Liver (tissue), 8 donors: ENCODE measurements at regions not wholly inside any gene's neighbourhood (a gene's known extent, or its start where the extent isn't known, plus 50 kb on each side); places are given as distances from the start of the nearest gene placed in this dataset.

ENCODE experiments used
- DNase-seq: peaks from one replicate; pipeline ENCODE4 v3.0.0-alpha.2; 2017; ENCODE audit warnings: low spot score
- H3K27ac ChIP-seq, 2 donors: one replicate each; pipeline ENCODE4 v1.7.0; 2013; ENCODE audit warnings: inconsistent platforms in 2 of 2, low read length in 2 of 2, control low read depth in 1 of 2, low read depth in 1 of 2, mild to moderate bottlenecking in 1 of 2
- H3K27me3 ChIP-seq, 4 donors: one replicate each; pipeline versions ENCODE4 v1.6.1 to v1.7.0; 2013; ENCODE audit warnings: low read length in 3 of 4, inconsistent platforms in 1 of 4, mild to moderate bottlenecking in 1 of 4, moderate library complexity in 1 of 4; ENCODE audit not compliant: control insufficient read depth in 4 of 4, insufficient read depth in 4 of 4
- H3K36me3 ChIP-seq, 4 donors: one replicate each; pipeline versions ENCODE4 v1.6.1 to v1.7.0; 2013; ENCODE audit warnings: low read length in 3 of 4, mild to moderate bottlenecking in 3 of 4, low read depth in 1 of 4, moderate library complexity in 1 of 4; ENCODE audit not compliant: control insufficient read depth in 4 of 4, insufficient read depth in 3 of 4
- H3K4me1 ChIP-seq, 4 donors: one replicate each; pipeline versions ENCODE4 v1.6.1 to v1.7.0; 2013; ENCODE audit warnings: low read length in 3 of 4, mild to moderate bottlenecking in 3 of 4, moderate library complexity in 1 of 4; ENCODE audit not compliant: control insufficient read depth in 4 of 4, insufficient read depth in 4 of 4
- H3K4me3 ChIP-seq, 3 donors: one replicate each; pipeline versions ENCODE4 v1.6.1 to v1.7.0; 2013; ENCODE audit warnings: low read length in 3 of 3, control low read depth in 1 of 3, low read depth in 1 of 3, mild to moderate bottlenecking in 1 of 3
- H3K9ac ChIP-seq, 2 donors: one replicate each; pipeline ENCODE4 v1.7.0; 2013; ENCODE audit warnings: low read length in 2 of 2, mild to moderate bottlenecking in 2 of 2, moderate library complexity in 2 of 2, control low read depth in 1 of 2, low read depth in 1 of 2
- H3K9me3 ChIP-seq, 4 donors: one replicate each; pipeline versions ENCODE4 v1.6.1 to v1.7.0; 2013; ENCODE audit warnings: low read length in 3 of 4; ENCODE audit not compliant: control insufficient read depth in 4 of 4
- ATF3 ChIP-seq: IDR thresholded peaks from 2 replicates; pipeline ENCODE4 v1.6.1; 2016; ENCODE audit warnings: antibody characterized with exemption
- CTCF ChIP-seq: fragments of 150-350 bp; IDR thresholded peaks from 2 replicates; pipeline ENCODE4 v1.5.1; 2017; ENCODE audit warnings: improper control_type of control experiment, low read depth, low read length; ENCODE audit not compliant: missing input control
- EGR1 ChIP-seq, 2 donors: IDR thresholded peaks; 2 replicates each; pipeline ENCODE4 v1.6.1; 2016 to 2018; ENCODE audit warnings: antibody characterized with exemption in 2 of 2, low read depth in 2 of 2
- FOXA1 ChIP-seq: IDR thresholded peaks from 2 replicates; pipeline ENCODE4 v1.6.1; 2016; ENCODE audit warnings: antibody characterized with exemption
- FOXA2 ChIP-seq: IDR thresholded peaks from 2 replicates; pipeline ENCODE4 v1.6.1; 2016; ENCODE audit warnings: antibody characterized with exemption
- GABPA ChIP-seq, 2 donors: IDR thresholded peaks in 1 of 2; conservative IDR thresholded peaks in 1 of 2; 2 replicates each; pipeline ENCODE4 v1.6.1; 2016; ENCODE audit warnings: antibody characterized with exemption in 2 of 2, mild to moderate bottlenecking in 1 of 2, moderate library complexity in 1 of 2
- HNF4A ChIP-seq, 2 donors: conservative IDR thresholded peaks; 2 replicates each; pipeline ENCODE4 v1.6.1; 2016; ENCODE audit warnings: antibody characterized with exemption in 2 of 2, mild to moderate bottlenecking in 2 of 2
- HNF4G ChIP-seq: IDR thresholded peaks from 2 replicates; pipeline ENCODE4 v1.6.1; 2016; ENCODE audit warnings: antibody characterized with exemption
- JUND ChIP-seq, 2 donors: IDR thresholded peaks; 2 replicates each; pipeline ENCODE4 v1.6.1; 2016; ENCODE audit warnings: antibody characterized with exemption in 2 of 2
- MAX ChIP-seq: IDR thresholded peaks from 2 replicates; pipeline ENCODE4 v1.6.1; 2016; ENCODE audit warnings: antibody characterized with exemption
- NR2F2 ChIP-seq: IDR thresholded peaks from 2 replicates; pipeline ENCODE4 v1.6.1; 2016; ENCODE audit warnings: antibody characterized with exemption
- RAD21 ChIP-seq, 2 donors: IDR thresholded peaks; 2 replicates each; pipeline ENCODE4 v1.6.1; 2016; ENCODE audit warnings: antibody characterized with exemption in 2 of 2, mild to moderate bottlenecking in 2 of 2
- REST ChIP-seq: IDR thresholded peaks from 2 replicates; pipeline ENCODE4 v1.6.1; 2016; ENCODE audit warnings: antibody characterized with exemption, mild to moderate bottlenecking
- RXRA ChIP-seq, 2 donors: IDR thresholded peaks; 2 replicates each; pipeline ENCODE4 v1.6.1; 2017 to 2018; ENCODE audit warnings: antibody characterized with exemption in 2 of 2, mild to moderate bottlenecking in 1 of 2
- SP1 ChIP-seq: IDR thresholded peaks from 2 replicates; pipeline ENCODE4 v1.6.1; 2018; ENCODE audit warnings: antibody characterized with exemption, mild to moderate bottlenecking
- TAF1 ChIP-seq: conservative IDR thresholded peaks from 2 replicates; pipeline ENCODE4 v1.6.1; 2016; ENCODE audit warnings: antibody characterized with exemption, mild to moderate bottlenecking
- YY1 ChIP-seq: IDR thresholded peaks from 2 replicates; pipeline ENCODE4 v1.6.1; 2016; ENCODE audit warnings: antibody characterized with exemption, mild to moderate bottlenecking
- ZBTB33 ChIP-seq: IDR thresholded peaks from 2 replicates; pipeline ENCODE4 v1.6.1; 2016; ENCODE audit warnings: antibody characterized with exemption
- WGBS: extraction: QIAGEN DNeasy Blood & Tissue Kit; methylation state at CpG from one replicate; pipeline ENCODE4 v1.1.7; 2013; 5-methylcytosine and 5-hydroxymethylcytosine counted together
- donor health status: healthy.
- donor health status: healthy.
- donor health status: healthy.
- donor health status: healthy.
- donor health status: healthy.

- Histone ChIP-seq H3K27ac (no peak overlapping the region), H3K4me3 (no peak overlapping the region), H3K27me3 (peaks cover 0 to 5% (median 0%) of the 10 kb centered on the region in 4 donors), H3K4me1 (no peaks in the 10 kb centered on the region), H3K9me3 (peaks cover 0 to under 1% (median 0%) of the 10 kb centered on the region in 4 donors), H3K36me3 (no peaks in the 10 kb centered on the region), H3K9ac (no peak overlapping the region)
- DNase-seq, result no peak
- TF ChIP-seq HNF4G, result no peak
- no peak for TF ChIP-seq FOXA1
- TF ChIP-seq REST, result no peak
- TF ChIP-seq YY1, result no peak
- TF ChIP-seq HNF4A (conservative IDR thresholded peaks at IDR 0.05), result no peak
- no peak for TF ChIP-seq ATF3
- TF ChIP-seq EGR1 (IDR thresholded peaks at IDR 0.05; ENCODE audit: low read depth in 2 of 2), result no peak
- TF ChIP-seq RXRA (IDR thresholded peaks at IDR 0.05), result no peak
- TF ChIP-seq MAX, result no peak
- no peak for TF ChIP-seq SP1
- no peak for TF ChIP-seq TAF1
- no peak for TF ChIP-seq GABPA (IDR thresholded peaks at IDR 0.05 in 1 of 2, conservative IDR thresholded peaks at IDR 0.05 in 1 of 2)
- no peak for TF ChIP-seq CTCF
- TF ChIP-seq RAD21 (IDR thresholded peaks at IDR 0.05), result no peak
- TF ChIP-seq NR2F2, result no peak
- no peak for TF ChIP-seq JUND (IDR thresholded peaks at IDR 0.05)
- no peak for TF ChIP-seq ZBTB33
- no peak for TF ChIP-seq FOXA2
- WGBS, result 74% methylated on average over 6 of the region's 6 CpGs
Measured at GRCh38 chr3:25090698-25091453, 337.2 kb upstream of the RARB start.
